ENCODE measurements at regions not wholly inside any gene's neighbourhood (a gene's known extent, or its start where the extent isn't known, plus 50 kb on each side); places are given as distances from the start of the nearest gene placed in this dataset.

DNA sequence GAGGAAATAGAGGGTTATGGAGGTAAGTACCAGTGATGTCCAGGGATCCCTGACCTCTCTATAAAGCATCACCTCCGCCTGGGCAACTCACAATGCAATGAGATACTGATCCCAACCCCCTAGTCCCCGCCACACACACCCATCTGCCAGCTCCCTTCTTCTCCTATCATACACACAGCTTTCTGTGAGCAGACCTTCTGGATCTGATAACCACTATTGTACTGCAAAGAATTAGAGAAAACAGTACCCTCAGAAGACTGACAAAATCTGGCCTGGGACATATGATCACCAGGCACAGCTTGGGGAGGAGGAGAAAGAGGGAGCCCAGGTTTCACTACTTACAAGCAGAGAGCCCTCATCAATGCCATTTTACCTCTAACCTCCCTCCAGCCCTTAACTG, 249.0 kb downstream of the SEC61B start:
- TF ChIP-seq CTCF (IDR thresholded peaks at IDR 0.05; ENCODE audit: insufficient read depth, low read length) = no peak
- TF ChIP-seq REST (IDR thresholded peaks at IDR 0.05; ENCODE audit: insufficient replicate concordance, low read depth) = no peak
- no peak for TF ChIP-seq POLR2AphosphoS5 (IDR thresholded peaks at IDR 0.05; ENCODE audit: low read depth)
- TF ChIP-seq SPI1 (IDR thresholded peaks at IDR 0.05; ENCODE audit: borderline replicate concordance, low read depth) = no peak

Measured in HL-60 (cell line).